DND-41 (cell line): ENCODE measurements at regions not wholly inside any gene's neighbourhood (a gene's known extent, or its start where the extent isn't known, plus 50 kb on each side); places are given as distances from the start of the nearest gene placed in this dataset.
A peak's percentile ranks its signal among the peaks of the same experiment; 100 is the strongest.

Source experiments
- ATAC-seq: fragments of 200-7000 bp; cut with Tn5 transposase; 3 replicates; pipeline ENCODE4 v1.9.1; 2021; ENCODE audit warnings: low read depth; ENCODE audit not compliant: insufficient read depth
- DNase-seq: peaks from one replicate; pipeline ENCODE4 v3.0.0-alpha.2; 2020
- H2AFZ ChIP-seq: 2 replicates; pipeline ENCODE4 v1.6.0; 2012; ENCODE audit warnings: low read depth, low read length
- H3K27ac ChIP-seq: 2 replicates; pipeline ENCODE4 v1.5.1; 2012; ENCODE audit warnings: low read length, inconsistent platforms
- H3K27me3 ChIP-seq: fragments of 200-600 bp; sonication (generic); 2 replicates; pipeline ENCODE4 v1.6.0; 2012; ENCODE audit warnings: low read length, mild to moderate bottlenecking, inconsistent platforms; ENCODE audit not compliant: insufficient read depth, poor library complexity
- H3K36me3 ChIP-seq: 2 replicates; pipeline ENCODE4 v1.5.1; 2012; ENCODE audit warnings: low read length, inconsistent platforms; ENCODE audit not compliant: insufficient read depth
- H3K4me1 ChIP-seq: 2 replicates; pipeline ENCODE4 v1.5.1; 2012; ENCODE audit warnings: mild to moderate bottlenecking, low read length; ENCODE audit not compliant: insufficient read depth
- H3K4me2 ChIP-seq: 2 replicates; pipeline ENCODE4 v1.6.0; 2012; ENCODE audit warnings: mild to moderate bottlenecking, moderate library complexity, low read length, inconsistent platforms; ENCODE audit not compliant: insufficient read depth
- H3K4me3 ChIP-seq, 2 experiments: fragments of 200-600 bp in 1 of 2; shearing (Covaris generic) in 1 of 2; 2 replicates each; pipeline ENCODE4 v1.5.1; 2012 to 2016; ENCODE audit warnings: inconsistent platforms in 2 of 2, low read length in 2 of 2, mild to moderate bottlenecking in 2 of 2, low read depth in 1 of 2, moderate library complexity in 1 of 2
- H3K79me2 ChIP-seq: 2 replicates; pipeline ENCODE4 v1.6.0; 2012; ENCODE audit warnings: low read length, inconsistent platforms; ENCODE audit not compliant: insufficient read depth
- H3K9ac ChIP-seq: 2 replicates; pipeline ENCODE4 v1.6.0; 2012; ENCODE audit warnings: low read depth, mild to moderate bottlenecking, inconsistent platforms, low read length, moderate library complexity
- H3K9me3 ChIP-seq: 2 replicates; pipeline ENCODE4 v1.5.1; 2012; ENCODE audit warnings: low read length, moderate library complexity, mild to moderate bottlenecking, inconsistent platforms; ENCODE audit not compliant: insufficient read depth, severe bottlenecking
- H4K20me1 ChIP-seq: 2 replicates; pipeline ENCODE4 v1.6.0; 2012; ENCODE audit warnings: low read length; ENCODE audit not compliant: insufficient read depth
- CTCF ChIP-seq: IDR thresholded peaks from 2 replicates; pipeline ENCODE4 v1.5.1; 2012; ENCODE audit warnings: borderline replicate concordance, low read length, moderate library complexity, mild to moderate bottlenecking; ENCODE audit not compliant: poor library complexity, severe bottlenecking; ENCODE audit errors: extremely low read depth
- EZH2 ChIP-seq: IDR thresholded peaks from 3 replicates; pipeline ENCODE4 v1.6.1; 2012; ENCODE audit warnings: borderline replicate concordance, low read depth, mild to moderate bottlenecking, moderate library complexity, low read length, inconsistent platforms; ENCODE audit not compliant: severe bottlenecking

- Histone ChIP-seq H2AFZ (no peak overlapping the region), H3K4me1 (peaks cover 2% of the 10 kb centered on the region; the same call in 1 of the 2 replicates), H3K4me2 (no peak overlapping the region), H3K27ac (no peak overlapping the region), H3K4me3 (no peak overlapping the region), H4K20me1 (no peaks in the 10 kb centered on the region), H3K9ac (no peak overlapping the region), H3K9me3 (no peaks in the 10 kb centered on the region), H3K36me3 (no peaks in the 10 kb centered on the region), H3K27me3 (no peaks in the 10 kb centered on the region), H3K79me2 (no peaks in the 10 kb centered on the region)
- no peak for ATAC-seq
- TF ChIP-seq EZH2 (no peak), CTCF (no peak)
- DNase-seq, result no peak
Measured at GRCh38 chr5:67259548-67260215, 63.1 kb upstream of the CD180 start.

- TF ChIP-seq CTCF (no peak), EZH2 (no peak)
Measured at GRCh38 chr5:67257500-67257899, 60.9 kb upstream of the CD180 start.

GRCh38 chr5:67257077-67257476 lies 60.5 kb upstream of the CD180 start:
- TF ChIP-seq EZH2, result no peak
- no peak for TF ChIP-seq CTCF
- Histone ChIP-seq H4K20me1 (no peaks in the 10 kb centered on the region), H3K79me2 (no peaks in the 10 kb centered on the region), H3K36me3 (no peaks in the 10 kb centered on the region), H3K4me3 (no peak overlapping the region), H3K9ac (no peak overlapping the region), H3K4me2 (no peak overlapping the region), H3K27me3 (no peaks in the 10 kb centered on the region), H3K4me1 (peaks cover 2% of the 10 kb centered on the region; the same call in 1 of the 2 replicates), H3K27ac (no peak overlapping the region), H3K9me3 (peaks cover 2% of the 10 kb centered on the region), H2AFZ (no peak overlapping the region)
- DNase-seq, result no peak
- no peak for ATAC-seq

More at GRCh38 chr5:67257500-67257899, 60.9 kb upstream of the CD180 start:
- no peak overlapping the region for H3K4me2 ChIP-seq
- H3K9me3 ChIP-seq, result peaks cover 2% of the 10 kb centered on the region
- no peaks in the 10 kb centered on the region for H3K36me3 ChIP-seq
- no peaks in the 10 kb centered on the region for H4K20me1 ChIP-seq
- H3K4me3 ChIP-seq, result no peak overlapping the region
- no peaks in the 10 kb centered on the region for H3K27me3 ChIP-seq
- no peak overlapping the region for H2AFZ ChIP-seq
- H3K9ac ChIP-seq, result no peak overlapping the region
- H3K4me1 ChIP-seq, result peaks cover 2% of the 10 kb centered on the region; the same call in 1 of the 2 replicates
- ATAC-seq (no peak), DNase-seq (no peak)
- no peak overlapping the region for H3K27ac ChIP-seq
- no peaks in the 10 kb centered on the region for H3K79me2 ChIP-seq

- no peak overlapping the region for H3K4me2 ChIP-seq
- H2AFZ ChIP-seq, result no peak overlapping the region
- ATAC-seq, result peak; percentile 45; the same call in 2 of the 3 replicates
- peaks cover 2% of the 10 kb centered on the region; the same call in 1 of the 2 replicates for H3K4me1 ChIP-seq
- H3K79me2 ChIP-seq, result no peaks in the 10 kb centered on the region
- no peak overlapping the region for H3K27ac ChIP-seq
- no peak overlapping the region for H3K4me3 ChIP-seq
- H3K9me3 ChIP-seq, result peaks cover 2% of the 10 kb centered on the region
- no peak for DNase-seq
- H3K27me3 ChIP-seq, result no peaks in the 10 kb centered on the region
- H4K20me1 ChIP-seq, result no peaks in the 10 kb centered on the region
- no peak for TF ChIP-seq EZH2
- no peak for TF ChIP-seq CTCF
- H3K9ac ChIP-seq, result no peak overlapping the region
- H3K36me3 ChIP-seq, result no peaks in the 10 kb centered on the region
Measured at GRCh38 chr5:67255881-67256280, 59.3 kb upstream of the CD180 start.
